Kidney epithelial cell (primary cell): ENCODE measurements at regions not wholly inside any gene's neighbourhood (a gene's known extent, or its start where the extent isn't known, plus 50 kb on each side); places are given as distances from the start of the nearest gene placed in this dataset.

Experiments used
- DNase-seq: peaks from one replicate; pipeline ENCODE4 v3.0.0-alpha.2; 2010; ENCODE audit warnings: low read depth
- H3K27me3 ChIP-seq: 2 replicates; pipeline ENCODE4 v1.6.0; 2011; ENCODE audit warnings: low read length; ENCODE audit not compliant: control insufficient read depth, insufficient read depth
- H3K36me3 ChIP-seq: 2 replicates; pipeline ENCODE4 v1.5.1; 2011; ENCODE audit warnings: low read length; ENCODE audit not compliant: control insufficient read depth, insufficient read depth
- H3K4me3 ChIP-seq: 2 replicates; pipeline ENCODE4 v1.5.1; 2011; ENCODE audit warnings: low read depth, mild to moderate bottlenecking, control low read depth, low read length
- TF ChIP-seq, protein P1 (sequence below): IDR thresholded peaks from 2 replicates; pipeline ENCODE4 v1.5.1; 2011; ENCODE audit warnings: mild to moderate bottlenecking, moderate library complexity, low read length, control low read depth, inconsistent platforms; ENCODE audit not compliant: insufficient read depth, poor library complexity, severe bottlenecking

GRCh38 chr9:105890046-105890822 is 195.9 kb downstream of the TMEM38B start:
- no peak for DNase-seq
- no peaks in the 10 kb centered on the region for H3K27me3 ChIP-seq
- no peak overlapping the region for H3K4me3 ChIP-seq
- H3K36me3 ChIP-seq = no peaks in the 10 kb centered on the region
- TF ChIP-seq, protein P1, sequence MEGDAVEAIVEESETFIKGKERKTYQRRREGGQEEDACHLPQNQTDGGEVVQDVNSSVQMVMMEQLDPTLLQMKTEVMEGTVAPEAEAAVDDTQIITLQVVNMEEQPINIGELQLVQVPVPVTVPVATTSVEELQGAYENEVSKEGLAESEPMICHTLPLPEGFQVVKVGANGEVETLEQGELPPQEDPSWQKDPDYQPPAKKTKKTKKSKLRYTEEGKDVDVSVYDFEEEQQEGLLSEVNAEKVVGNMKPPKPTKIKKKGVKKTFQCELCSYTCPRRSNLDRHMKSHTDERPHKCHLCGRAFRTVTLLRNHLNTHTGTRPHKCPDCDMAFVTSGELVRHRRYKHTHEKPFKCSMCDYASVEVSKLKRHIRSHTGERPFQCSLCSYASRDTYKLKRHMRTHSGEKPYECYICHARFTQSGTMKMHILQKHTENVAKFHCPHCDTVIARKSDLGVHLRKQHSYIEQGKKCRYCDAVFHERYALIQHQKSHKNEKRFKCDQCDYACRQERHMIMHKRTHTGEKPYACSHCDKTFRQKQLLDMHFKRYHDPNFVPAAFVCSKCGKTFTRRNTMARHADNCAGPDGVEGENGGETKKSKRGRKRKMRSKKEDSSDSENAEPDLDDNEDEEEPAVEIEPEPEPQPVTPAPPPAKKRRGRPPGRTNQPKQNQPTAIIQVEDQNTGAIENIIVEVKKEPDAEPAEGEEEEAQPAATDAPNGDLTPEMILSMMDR = no peak

- Histone ChIP-seq H3K27me3 (no peaks in the 10 kb centered on the region), H3K36me3 (no peaks in the 10 kb centered on the region), H3K4me3 (no peak overlapping the region)
- TF ChIP-seq, protein P1 = no peak
- no peak for DNase-seq
Measured at GRCh38 chr9:105900123-105900522, 205.8 kb downstream of the TMEM38B start.

- Histone ChIP-seq H3K36me3 (no peaks in the 10 kb centered on the region), H3K4me3 (no peak overlapping the region), H3K27me3 (no peaks in the 10 kb centered on the region)
- TF ChIP-seq, protein P1 = peak; percentile 94
- DNase-seq = no peak
Measured at GRCh38 chr9:105901514-105902109, 207.3 kb downstream of the TMEM38B start.

DNA sequence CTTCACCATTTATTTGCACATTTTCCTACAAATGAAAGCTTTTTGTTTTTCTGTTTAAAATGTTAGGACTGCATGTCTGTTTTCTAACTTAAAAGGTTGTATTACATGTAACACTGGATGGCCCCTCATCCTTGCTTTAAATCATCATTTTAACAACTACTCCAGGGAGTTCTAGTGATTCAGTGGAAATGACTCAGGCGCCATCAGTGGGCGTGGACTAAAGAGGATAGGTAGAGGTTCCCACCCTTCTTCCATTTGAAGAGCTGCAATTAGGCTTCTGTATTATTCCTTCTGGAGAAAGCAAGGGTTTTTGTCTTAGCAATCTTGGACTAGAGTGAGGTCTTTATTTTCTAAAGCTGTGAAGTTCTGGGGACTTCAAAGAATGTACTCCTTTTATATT is 213.7 kb downstream of the TMEM38B start:
- H3K27me3 ChIP-seq = no peaks in the 10 kb centered on the region
- no peak for DNase-seq
- no peaks in the 10 kb centered on the region for H3K36me3 ChIP-seq
- no peak overlapping the region for H3K4me3 ChIP-seq
- TF ChIP-seq, protein P1 = no peak

DNA sequence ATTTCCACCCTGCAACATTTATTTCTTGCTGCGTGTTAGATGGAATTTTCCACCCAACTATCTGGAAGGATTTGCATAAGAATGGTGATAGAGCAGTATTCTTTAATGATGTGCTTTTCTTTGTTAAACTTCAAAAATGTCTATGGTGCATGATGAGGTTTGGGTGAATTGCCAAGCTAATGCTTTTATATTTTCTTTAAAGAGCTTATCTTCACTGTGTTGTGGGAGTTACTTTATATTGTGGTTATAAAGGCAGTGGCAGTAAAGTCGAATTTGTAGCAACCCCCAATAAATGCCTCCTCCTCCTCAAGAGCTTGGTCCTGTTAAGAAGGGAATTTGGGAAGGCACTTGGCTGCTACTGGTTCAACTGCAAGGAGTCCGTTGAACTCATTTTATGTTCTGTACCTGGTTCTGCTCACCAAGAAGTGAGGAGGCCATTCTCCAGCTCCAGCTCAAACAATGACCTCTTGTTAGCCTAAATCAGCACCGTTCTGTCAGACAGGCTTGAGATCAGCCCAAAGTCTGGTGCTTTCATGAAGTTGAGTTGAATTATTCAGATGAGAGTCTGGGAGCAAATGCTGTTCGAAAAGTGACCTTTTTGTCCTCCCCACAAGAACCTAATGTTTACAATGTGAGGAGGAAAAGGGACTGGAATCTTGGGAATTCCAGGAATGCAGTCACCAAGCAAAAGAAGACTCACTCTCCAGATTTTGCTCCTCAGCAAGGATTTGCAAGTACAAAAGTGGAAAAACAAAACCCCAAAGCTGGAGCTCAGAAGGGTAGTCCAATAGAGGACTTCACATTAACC is 217.0 kb downstream of the TMEM38B start:
- no peak for DNase-seq
- Histone ChIP-seq H3K4me3 (no peak overlapping the region), H3K27me3 (no peaks in the 10 kb centered on the region), H3K36me3 (no peaks in the 10 kb centered on the region)
- TF ChIP-seq, protein P1 = no peak
